Rectal smooth muscle tissue (tissue), 1 donor: ENCODE measurements at regions not wholly inside any gene's neighbourhood (a gene's known extent, or its start where the extent isn't known, plus 50 kb on each side); places are given as distances from the start of the nearest gene placed in this dataset.

Experiments used
- H3K27ac ChIP-seq: one replicate; pipeline ENCODE4 v1.7.0; 2013; ENCODE audit warnings: low read depth, low read length, inconsistent platforms
- H3K27me3 ChIP-seq: one replicate; pipeline ENCODE4 v1.7.0; 2013; ENCODE audit warnings: low read length; ENCODE audit not compliant: control insufficient read depth, insufficient read depth
- H3K36me3 ChIP-seq: one replicate; pipeline ENCODE4 v1.7.0; 2013; ENCODE audit warnings: low read length; ENCODE audit not compliant: control insufficient read depth, insufficient read depth
- H3K4me1 ChIP-seq: one replicate; pipeline ENCODE4 v1.7.0; 2013; ENCODE audit warnings: low read length; ENCODE audit not compliant: control insufficient read depth, insufficient read depth
- H3K4me3 ChIP-seq: one replicate; pipeline ENCODE4 v1.7.0; 2013; ENCODE audit warnings: low read length
- H3K9ac ChIP-seq: one replicate; pipeline ENCODE4 v1.7.0; 2013; ENCODE audit warnings: low read length

DNA sequence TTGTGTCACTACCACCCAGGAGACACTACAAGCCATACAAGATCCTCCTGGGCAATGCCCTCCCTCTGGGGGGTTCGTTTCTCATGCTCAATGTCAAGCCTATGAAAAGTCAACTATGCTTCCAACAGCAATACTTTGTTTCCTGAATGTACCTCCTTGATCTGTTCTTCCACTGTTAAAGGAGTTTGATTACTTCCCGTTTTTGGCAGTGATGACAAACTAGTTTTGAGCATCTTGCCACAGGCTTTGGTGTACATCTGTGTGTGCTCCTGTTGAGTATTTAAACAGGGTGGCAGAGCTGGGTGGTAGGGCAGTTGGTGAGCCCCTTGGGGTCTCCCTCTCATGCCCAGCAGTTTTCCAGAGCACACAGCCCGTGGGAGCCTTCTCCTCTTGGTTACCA lies 81.4 kb downstream of the IL12A start:
- Histone ChIP-seq H3K27me3 (peaks cover 2% of the 10 kb centered on the region), H3K36me3 (no peaks in the 10 kb centered on the region), H3K4me3 (no peak overlapping the region), H3K4me1 (no peaks in the 10 kb centered on the region), H3K27ac (no peak overlapping the region), H3K9ac (no peak overlapping the region)

DNA sequence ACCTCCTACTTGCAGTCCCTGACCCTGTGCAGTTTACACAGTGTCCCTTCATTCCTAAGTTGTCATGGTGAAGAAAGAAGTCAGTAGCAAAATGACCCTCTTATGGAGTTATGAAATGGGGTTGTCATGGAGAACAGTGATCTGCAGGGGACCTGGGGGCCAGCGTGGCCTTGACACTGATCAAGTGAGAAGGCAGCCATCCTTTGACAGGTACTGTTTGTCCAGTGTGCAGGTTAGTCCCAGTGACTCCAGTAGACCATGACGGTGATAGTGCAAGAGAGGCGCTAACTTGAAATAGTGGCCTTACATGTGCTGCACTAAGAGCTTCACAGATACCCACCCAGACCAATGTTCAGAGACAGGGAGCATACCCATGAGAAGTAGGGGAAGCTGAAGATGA lies 87.9 kb downstream of the IL12A start:
- no peak overlapping the region for H3K9ac ChIP-seq

DNA sequence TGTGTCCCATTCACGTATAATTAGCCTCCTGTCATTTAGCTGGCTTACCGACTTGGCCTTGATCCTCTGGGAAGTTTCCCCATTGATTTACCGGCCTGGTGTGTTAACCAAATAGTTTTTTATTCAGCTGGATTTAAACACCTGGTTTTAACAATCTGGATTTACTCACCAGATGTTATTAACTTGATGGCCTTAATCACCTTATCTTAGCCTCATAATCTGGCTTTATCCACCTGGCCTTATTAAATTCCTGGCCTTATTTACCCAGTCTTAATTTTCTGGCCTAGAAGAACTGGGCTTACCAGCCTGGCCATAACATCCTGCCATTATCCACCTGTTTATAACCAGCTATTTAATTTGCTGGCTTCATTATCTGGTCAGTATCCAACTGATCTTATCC lies 89.9 kb downstream of the IL12A start:
- Histone ChIP-seq H3K27ac (no peak overlapping the region), H3K36me3 (no peaks in the 10 kb centered on the region), H3K4me1 (no peaks in the 10 kb centered on the region)

More for the DNA sequence above, 87.9 kb downstream of the IL12A start:
- Histone ChIP-seq H3K27me3 (no peaks in the 10 kb centered on the region), H3K27ac (no peak overlapping the region), H3K4me1 (no peaks in the 10 kb centered on the region), H3K36me3 (no peaks in the 10 kb centered on the region), H3K4me3 (no peak overlapping the region)

DNA sequence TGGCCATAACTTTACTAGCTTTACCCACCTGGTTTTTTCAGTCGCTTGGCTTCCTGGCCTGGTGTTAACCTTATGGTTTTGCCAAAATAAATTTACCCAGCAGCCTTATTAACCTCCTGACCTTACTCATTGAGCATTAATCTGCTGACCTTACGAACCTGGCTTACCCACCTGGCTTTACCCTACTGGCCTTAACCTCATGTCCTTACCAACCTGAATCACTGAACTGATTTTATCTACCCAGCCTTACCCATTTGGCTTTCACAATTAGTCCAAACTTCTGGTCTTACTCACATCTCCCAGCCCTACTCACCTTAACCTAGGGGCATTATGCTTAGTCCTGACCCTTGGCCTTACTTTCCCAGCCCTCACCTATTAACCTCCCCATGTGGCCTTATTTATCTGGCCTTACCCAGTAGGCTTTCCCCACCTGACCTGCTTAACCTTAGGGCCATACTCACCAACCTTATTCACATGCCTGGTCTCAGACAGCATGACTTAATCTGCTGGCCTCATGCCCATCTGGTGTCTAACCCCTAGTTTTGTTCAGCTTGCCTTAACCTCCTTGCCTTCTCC lies 93.4 kb downstream of the IL12A start:
- Histone ChIP-seq H3K4me1 (no peaks in the 10 kb centered on the region), H3K9ac (no peak overlapping the region), H3K4me3 (no peak overlapping the region), H3K36me3 (no peaks in the 10 kb centered on the region), H3K27ac (no peak overlapping the region), H3K27me3 (no peaks in the 10 kb centered on the region)

More for the DNA sequence above, 89.9 kb downstream of the IL12A start:
- Histone ChIP-seq H3K27me3 (no peaks in the 10 kb centered on the region), H3K9ac (no peak overlapping the region), H3K4me3 (no peak overlapping the region)

DNA sequence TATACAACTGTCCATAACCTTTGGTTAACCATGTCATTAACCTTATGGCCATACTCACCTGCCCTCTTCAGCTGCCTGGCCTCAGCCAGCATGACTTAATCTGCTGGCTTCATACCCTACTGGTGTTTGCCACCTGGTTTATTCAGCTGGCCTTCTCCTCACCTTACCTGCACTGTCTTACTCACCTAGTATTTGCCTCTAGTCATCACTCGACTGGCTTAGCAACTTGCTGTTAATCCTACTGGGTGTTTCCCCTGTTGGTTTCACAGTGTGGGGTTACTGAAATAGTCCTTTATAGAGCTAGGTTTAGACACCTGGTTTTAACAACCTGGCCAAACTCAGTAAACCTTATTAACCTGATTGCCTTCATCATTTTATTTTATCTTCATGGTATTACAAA lies 96.4 kb downstream of the IL12A start:
- Histone ChIP-seq H3K27ac (no peak overlapping the region), H3K36me3 (no peaks in the 10 kb centered on the region), H3K4me1 (no peaks in the 10 kb centered on the region), H3K9ac (no peak overlapping the region), H3K27me3 (no peaks in the 10 kb centered on the region), H3K4me3 (no peak overlapping the region)

DNA sequence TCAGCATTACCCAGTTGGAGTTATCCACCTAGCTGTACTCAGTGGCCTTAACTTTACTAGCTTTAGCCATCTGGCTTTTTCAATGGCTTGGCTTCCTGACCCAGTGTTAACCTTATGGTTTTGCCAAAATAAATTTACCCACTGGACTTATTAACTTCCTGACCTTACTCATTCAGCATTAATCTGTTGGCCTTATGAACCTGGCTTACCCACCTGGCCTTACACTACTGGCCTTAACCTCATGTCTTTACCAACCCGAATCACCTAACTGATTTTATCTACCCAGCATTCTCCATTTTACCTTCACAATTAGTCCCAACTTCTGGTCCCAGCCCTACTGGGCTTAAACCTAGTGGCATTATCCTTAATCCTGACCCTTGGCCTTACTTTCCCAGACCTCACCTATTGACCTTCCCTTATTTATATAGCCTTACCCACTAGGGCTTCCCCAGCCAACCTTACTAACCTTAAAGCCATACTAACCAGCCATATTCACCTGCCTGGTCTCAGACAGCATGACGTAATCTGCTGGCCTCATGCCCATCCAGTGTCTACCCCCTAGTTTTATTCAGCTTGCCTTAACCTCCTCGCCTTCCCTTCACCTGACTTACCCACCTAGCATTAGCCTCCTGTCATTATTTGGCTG lies 100.0 kb downstream of the IL12A start:
- H3K36me3 ChIP-seq: no peaks in the 10 kb centered on the region
- H3K27me3 ChIP-seq: no peaks in the 10 kb centered on the region
- no peak overlapping the region for H3K9ac ChIP-seq
- no peak overlapping the region for H3K27ac ChIP-seq
- no peaks in the 10 kb centered on the region for H3K4me1 ChIP-seq
- H3K4me3 ChIP-seq: no peak overlapping the region

DNA sequence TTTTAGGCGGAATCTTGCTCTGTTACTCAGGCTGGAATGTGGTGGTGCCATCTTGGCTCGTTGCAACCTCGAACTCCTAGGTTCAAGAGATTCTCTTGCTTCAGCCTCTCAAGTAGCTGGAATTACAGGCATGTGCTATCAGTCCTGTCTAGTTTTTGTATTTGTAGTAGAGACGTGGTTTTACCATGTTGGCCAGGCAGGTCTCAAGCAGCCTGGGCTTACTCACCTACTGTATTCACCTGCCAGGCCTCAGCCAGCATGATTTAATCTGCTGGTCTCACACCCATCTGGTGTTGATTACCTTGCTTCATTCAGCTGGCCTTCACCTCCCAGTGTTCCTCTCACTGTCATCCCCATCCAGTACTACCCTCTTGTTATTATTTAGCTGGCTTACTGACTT lies 102.0 kb downstream of the IL12A start:
- H3K27ac ChIP-seq: no peak overlapping the region
- H3K36me3 ChIP-seq: no peaks in the 10 kb centered on the region
- no peaks in the 10 kb centered on the region for H3K27me3 ChIP-seq
- no peak overlapping the region for H3K4me3 ChIP-seq
- no peak overlapping the region for H3K9ac ChIP-seq
- H3K4me1 ChIP-seq: no peaks in the 10 kb centered on the region

DNA sequence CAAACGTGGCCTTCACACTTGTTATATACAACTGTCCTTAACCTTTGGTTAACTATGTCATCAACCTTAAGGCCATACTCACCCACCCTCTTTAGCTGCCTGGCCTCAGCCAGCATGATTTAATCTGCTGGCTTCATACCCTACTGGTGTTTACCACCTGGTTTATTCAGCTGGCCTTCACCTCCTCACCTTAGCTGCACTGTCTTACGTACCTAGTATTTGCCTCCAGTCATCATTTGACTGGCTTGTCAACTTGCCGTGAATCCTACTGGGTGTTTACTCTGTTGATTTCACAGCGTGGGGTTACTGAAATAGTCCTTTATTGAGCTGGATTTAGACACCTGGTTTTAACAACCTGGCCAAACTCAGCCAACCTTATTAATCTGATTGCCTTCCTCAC lies 102.8 kb downstream of the IL12A start:
- no peak overlapping the region for H3K9ac ChIP-seq
- H3K36me3 ChIP-seq: no peaks in the 10 kb centered on the region
- H3K27ac ChIP-seq: no peak overlapping the region
- H3K4me3 ChIP-seq: no peak overlapping the region
- H3K27me3 ChIP-seq: no peaks in the 10 kb centered on the region
- H3K4me1 ChIP-seq: no peaks in the 10 kb centered on the region

DNA sequence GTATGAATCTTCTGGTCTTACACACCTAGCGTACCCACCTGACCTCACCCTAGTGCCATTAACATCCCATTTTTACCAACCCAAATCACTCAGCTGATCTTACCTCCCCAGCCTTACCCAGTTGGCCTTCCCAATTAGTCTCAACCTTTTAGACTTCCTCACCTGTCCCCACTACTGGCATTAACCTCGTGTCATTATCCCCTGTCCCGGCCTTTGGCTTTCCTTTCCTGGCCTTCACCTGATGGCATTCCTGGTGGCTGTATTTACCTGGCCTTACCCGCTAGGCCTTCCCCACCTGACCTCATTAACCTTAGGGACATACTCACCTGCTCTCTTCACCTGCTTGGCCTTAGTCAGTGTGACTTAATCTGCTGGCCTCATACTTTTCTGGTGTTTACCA lies 104.1 kb downstream of the IL12A start:
- no peaks in the 10 kb centered on the region for H3K36me3 ChIP-seq
- H3K27ac ChIP-seq: no peak overlapping the region
- no peaks in the 10 kb centered on the region for H3K4me1 ChIP-seq
- no peak overlapping the region for H3K4me3 ChIP-seq
- H3K27me3 ChIP-seq: no peaks in the 10 kb centered on the region
- no peak overlapping the region for H3K9ac ChIP-seq

DNA sequence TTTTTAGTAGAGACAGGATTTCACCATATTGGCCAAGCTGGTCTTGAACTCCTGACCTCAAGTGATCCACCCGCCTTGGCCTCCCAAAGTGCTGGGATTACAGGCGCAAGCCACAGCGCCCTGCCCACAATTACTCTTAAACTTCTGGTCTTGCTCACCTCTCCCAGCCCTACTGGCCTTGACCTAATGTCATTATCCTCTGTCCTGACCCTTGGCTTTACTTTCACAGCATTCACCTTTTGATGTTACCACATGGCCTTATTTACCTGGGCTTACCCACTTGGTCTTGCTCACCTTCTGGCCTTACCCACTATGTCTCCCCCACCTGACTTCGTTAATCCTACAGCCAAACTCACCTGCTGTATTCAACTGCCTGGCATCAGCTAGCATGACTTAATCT lies 105.9 kb downstream of the IL12A start:
- Histone ChIP-seq H3K4me3 (no peak overlapping the region), H3K4me1 (no peaks in the 10 kb centered on the region), H3K9ac (no peak overlapping the region), H3K27ac (no peak overlapping the region), H3K36me3 (no peaks in the 10 kb centered on the region), H3K27me3 (no peaks in the 10 kb centered on the region)

DNA sequence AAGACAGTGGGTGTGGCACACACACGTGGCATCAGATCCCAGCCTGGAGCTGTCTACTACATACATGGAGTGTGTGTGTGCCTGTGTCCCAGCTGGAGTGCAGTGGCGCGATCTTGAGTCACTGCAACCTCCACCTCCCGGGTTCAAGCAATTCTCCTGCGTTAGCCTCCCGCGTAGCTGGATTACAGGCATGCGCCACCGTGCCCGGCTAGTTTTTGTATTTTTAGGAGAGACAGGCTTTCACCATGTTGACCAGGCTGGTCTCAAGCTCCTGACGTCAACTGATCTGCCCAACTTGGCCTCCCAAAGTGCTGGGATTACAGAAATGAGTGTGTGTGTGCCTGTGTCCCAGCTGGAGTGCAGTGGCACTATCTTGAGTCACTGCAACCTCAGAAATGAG lies 108.8 kb downstream of the IL12A start:
- Histone ChIP-seq H3K4me1 (no peaks in the 10 kb centered on the region), H3K36me3 (no peaks in the 10 kb centered on the region), H3K27ac (no peak overlapping the region), H3K9ac (no peak overlapping the region), H3K4me3 (no peak overlapping the region), H3K27me3 (no peaks in the 10 kb centered on the region)

DNA sequence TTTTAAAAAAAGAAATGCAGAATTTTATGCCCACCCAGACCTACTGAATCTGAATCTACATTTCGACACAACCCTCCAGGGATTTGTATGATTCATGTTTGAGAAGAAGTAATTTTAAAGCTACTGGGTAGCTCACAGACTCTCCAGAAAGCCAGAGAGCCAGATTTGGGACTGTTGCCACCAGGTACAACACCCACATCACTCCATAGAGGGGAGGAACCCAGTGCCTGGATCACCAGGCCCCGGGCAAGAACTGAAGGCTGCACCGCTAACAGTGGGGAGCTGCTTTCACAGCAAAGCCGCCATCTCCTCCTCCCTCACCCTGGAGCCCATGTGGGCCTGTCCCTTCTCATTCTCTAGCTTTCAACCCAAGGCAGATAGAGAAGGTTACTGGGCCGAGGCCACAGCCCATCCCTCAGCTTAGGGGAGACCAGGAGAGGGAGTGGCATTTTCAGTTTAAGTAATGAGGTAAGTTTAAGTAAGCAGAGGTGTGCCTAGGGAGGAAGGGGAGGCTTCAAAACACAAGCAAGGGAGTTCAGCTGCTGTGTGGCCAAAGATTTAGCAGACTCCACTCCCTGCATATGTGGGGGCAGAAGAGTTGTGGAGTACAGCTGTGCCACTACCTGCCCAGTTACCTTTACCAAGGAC lies 109.8 kb downstream of the IL12A start:
- Histone ChIP-seq H3K27ac (no peak overlapping the region), H3K4me1 (no peaks in the 10 kb centered on the region), H3K36me3 (no peaks in the 10 kb centered on the region), H3K27me3 (no peaks in the 10 kb centered on the region), H3K4me3 (no peak overlapping the region), H3K9ac (no peak overlapping the region)
